ENCODE measurements at regions not wholly inside any gene's neighbourhood (a gene's known extent, or its start where the extent isn't known, plus 50 kb on each side); places are given as distances from the start of the nearest gene placed in this dataset.

GRCh38 chr5:54692631-54693030, 175.1 kb downstream of the SNX18 start:
- no peak for TF ChIP-seq CTCF (IDR thresholded peaks at IDR 0.05)
- no peak for TF ChIP-seq POLR2A (IDR thresholded peaks at IDR 0.05)

Measured in right lobe of liver (tissue), 4 donors.